Stimulated activated CD4-positive, alpha-beta T cell treated with anti-CD3 and anti-CD28 coated beads, TNF-alpha, amount 100 ng/mL, for 24 hours (primary cell): ENCODE measurements at regions not wholly inside any gene's neighbourhood (a gene's known extent, or its start where the extent isn't known, plus 50 kb on each side); places are given as distances from the start of the nearest gene placed in this dataset.
"Not testable (repeated sequence)": the region's sequence is repeated elsewhere in the genome, so short reads cannot be mapped to it uniquely, and the experiment has no call there.

Source experiments
- DNase-seq, 3 experiments: peaks; one replicate each; pipeline ENCODE4 v3.0.0-alpha.2; 2020; ENCODE audit warnings: low read depth in 3 of 3

- no peak for DNase-seq
Observed at GRCh38 chr10:7069706-7070105, 341.1 kb downstream of the SFMBT2 start.

- no peak for DNase-seq
Observed at GRCh38 chr10:7056216-7056615, 354.6 kb downstream of the SFMBT2 start.

GRCh38 chr10:7054915-7055314 lies 355.9 kb downstream of the SFMBT2 start:
- no peak for DNase-seq

GRCh38 chr10:7053195-7053594 lies 357.6 kb downstream of the SFMBT2 start:
- no peak for DNase-seq

- DNase-seq = not testable (repeated sequence)
Observed at GRCh38 chr10:7050024-7050423, 360.8 kb downstream of the SFMBT2 start.

- DNase-seq = no peak
Observed at GRCh38 chr10:7048061-7048460, 362.8 kb downstream of the SFMBT2 start.

- DNase-seq = no peak
Observed at GRCh38 chr10:7046615-7047014, 364.2 kb downstream of the SFMBT2 start.

GRCh38 chr10:7045891-7046599 lies 364.8 kb downstream of the SFMBT2 start:
- DNase-seq = no peak

- no peak for DNase-seq
Observed at GRCh38 chr10:7043055-7043653, 367.7 kb downstream of the SFMBT2 start.

GRCh38 chr10:7042419-7043054 lies 368.3 kb downstream of the SFMBT2 start:
- DNase-seq = no peak

- no peak for DNase-seq
Observed at GRCh38 chr10:7042000-7042399, 368.8 kb downstream of the SFMBT2 start.

- DNase-seq = no peak
Observed at GRCh38 chr10:7040681-7041080, 370.2 kb downstream of the SFMBT2 start.

GRCh38 chr10:7039859-7040258 lies 371.0 kb downstream of the SFMBT2 start:
- DNase-seq = no peak

GRCh38 chr10:7038416-7038815 lies 372.4 kb downstream of the SFMBT2 start:
- no peak for DNase-seq

GRCh38 chr10:7037434-7037833 lies 373.4 kb downstream of the SFMBT2 start:
- not testable (repeated sequence) for DNase-seq

- no peak for DNase-seq
Observed at GRCh38 chr10:7036951-7037350, 373.9 kb downstream of the SFMBT2 start.

- peak; percentile 21 to 40 (median 34) for DNase-seq
Observed at GRCh38 chr10:7035126-7035761, 375.6 kb downstream of the SFMBT2 start.

GRCh38 chr10:7033031-7033430 lies 377.8 kb downstream of the SFMBT2 start:
- DNase-seq = no peak

GRCh38 chr10:7030134-7030855 lies 380.5 kb downstream of the SFMBT2 start:
- no peak for DNase-seq

- no peak for DNase-seq
Observed at GRCh38 chr10:7029672-7030071, 381.2 kb downstream of the SFMBT2 start.

- DNase-seq = no peak
Observed at GRCh38 chr10:7028809-7029166, 382.0 kb downstream of the SFMBT2 start.
